ENCODE measurements at regions not wholly inside any gene's neighbourhood (a gene's known extent, or its start where the extent isn't known, plus 50 kb on each side); places are given as distances from the start of the nearest gene placed in this dataset.

DNA sequence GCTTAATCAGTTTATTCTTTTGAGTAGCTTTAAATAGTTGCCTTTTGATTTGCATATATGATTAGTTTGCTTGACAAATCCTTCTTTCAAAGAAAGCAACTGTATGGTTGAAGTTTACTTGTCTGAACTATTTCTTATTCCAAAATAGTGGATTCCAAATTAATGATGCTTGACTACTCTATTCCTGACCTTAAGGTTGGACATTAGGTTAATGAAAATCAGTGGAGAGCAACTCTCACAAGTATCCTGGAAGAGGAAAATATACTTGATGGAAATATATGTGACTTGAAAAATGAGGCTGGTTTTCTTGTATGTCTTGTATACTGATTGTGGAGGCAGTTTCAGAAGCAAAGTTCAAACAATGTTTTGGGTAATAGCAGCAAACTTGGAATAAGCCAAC is 369.2 kb upstream of the PODXL start:
- TF ChIP-seq, protein P1, sequence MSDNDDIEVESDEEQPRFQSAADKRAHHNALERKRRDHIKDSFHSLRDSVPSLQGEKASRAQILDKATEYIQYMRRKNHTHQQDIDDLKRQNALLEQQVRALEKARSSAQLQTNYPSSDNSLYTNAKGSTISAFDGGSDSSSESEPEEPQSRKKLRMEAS (IDR thresholded peaks at IDR 0.05; ENCODE audit: insufficient read depth, insufficient read length), result no peak
- TF ChIP-seq POLR2AphosphoS5 (IDR thresholded peaks at IDR 0.05; ENCODE audit: insufficient read depth, low read depth, low read length), result no peak
- TF ChIP-seq, protein P2, sequence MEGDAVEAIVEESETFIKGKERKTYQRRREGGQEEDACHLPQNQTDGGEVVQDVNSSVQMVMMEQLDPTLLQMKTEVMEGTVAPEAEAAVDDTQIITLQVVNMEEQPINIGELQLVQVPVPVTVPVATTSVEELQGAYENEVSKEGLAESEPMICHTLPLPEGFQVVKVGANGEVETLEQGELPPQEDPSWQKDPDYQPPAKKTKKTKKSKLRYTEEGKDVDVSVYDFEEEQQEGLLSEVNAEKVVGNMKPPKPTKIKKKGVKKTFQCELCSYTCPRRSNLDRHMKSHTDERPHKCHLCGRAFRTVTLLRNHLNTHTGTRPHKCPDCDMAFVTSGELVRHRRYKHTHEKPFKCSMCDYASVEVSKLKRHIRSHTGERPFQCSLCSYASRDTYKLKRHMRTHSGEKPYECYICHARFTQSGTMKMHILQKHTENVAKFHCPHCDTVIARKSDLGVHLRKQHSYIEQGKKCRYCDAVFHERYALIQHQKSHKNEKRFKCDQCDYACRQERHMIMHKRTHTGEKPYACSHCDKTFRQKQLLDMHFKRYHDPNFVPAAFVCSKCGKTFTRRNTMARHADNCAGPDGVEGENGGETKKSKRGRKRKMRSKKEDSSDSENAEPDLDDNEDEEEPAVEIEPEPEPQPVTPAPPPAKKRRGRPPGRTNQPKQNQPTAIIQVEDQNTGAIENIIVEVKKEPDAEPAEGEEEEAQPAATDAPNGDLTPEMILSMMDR (IDR thresholded peaks at IDR 0.05; ENCODE audit: extremely low read depth in 1 of 2, insufficient read depth in 1 of 2, low read depth in 1 of 2, low read length in 2 of 2), result no peak
- TF ChIP-seq EZH2 (IDR thresholded peaks at IDR 0.05; ENCODE audit: borderline replicate concordance, low read depth, low read length, severe bottlenecking), result no peak
- no peak for TF ChIP-seq MYC (IDR thresholded peaks at IDR 0.05; ENCODE audit: low read depth, low read length)
- no peak for TF ChIP-seq JUN (IDR thresholded peaks at IDR 0.05; ENCODE audit: borderline replicate concordance, insufficient read depth, insufficient read length, low read depth)
- no peak for TF ChIP-seq GATA2 (IDR thresholded peaks at IDR 0.05; ENCODE audit: insufficient read depth, insufficient read length, low read depth, low read length)
